GM12875 (cell line): ENCODE measurements at regions not wholly inside any gene's neighbourhood (a gene's known extent, or its start where the extent isn't known, plus 50 kb on each side); places are given as distances from the start of the nearest gene placed in this dataset.

ENCODE experiments used
- H3K4me3 ChIP-seq: one replicate; pipeline ENCODE4 v1.5.1; 2011; ENCODE audit warnings: low read depth, low read length, control low read depth
- TF ChIP-seq, protein P1 (sequence below): IDR thresholded peaks from 2 replicates; pipeline ENCODE4 v1.5.1; 2011; ENCODE audit warnings: low read depth, mild to moderate bottlenecking, control low read depth, inconsistent platforms, low read length, moderate library complexity, borderline replicate concordance; ENCODE audit not compliant: insufficient read depth

DNA sequence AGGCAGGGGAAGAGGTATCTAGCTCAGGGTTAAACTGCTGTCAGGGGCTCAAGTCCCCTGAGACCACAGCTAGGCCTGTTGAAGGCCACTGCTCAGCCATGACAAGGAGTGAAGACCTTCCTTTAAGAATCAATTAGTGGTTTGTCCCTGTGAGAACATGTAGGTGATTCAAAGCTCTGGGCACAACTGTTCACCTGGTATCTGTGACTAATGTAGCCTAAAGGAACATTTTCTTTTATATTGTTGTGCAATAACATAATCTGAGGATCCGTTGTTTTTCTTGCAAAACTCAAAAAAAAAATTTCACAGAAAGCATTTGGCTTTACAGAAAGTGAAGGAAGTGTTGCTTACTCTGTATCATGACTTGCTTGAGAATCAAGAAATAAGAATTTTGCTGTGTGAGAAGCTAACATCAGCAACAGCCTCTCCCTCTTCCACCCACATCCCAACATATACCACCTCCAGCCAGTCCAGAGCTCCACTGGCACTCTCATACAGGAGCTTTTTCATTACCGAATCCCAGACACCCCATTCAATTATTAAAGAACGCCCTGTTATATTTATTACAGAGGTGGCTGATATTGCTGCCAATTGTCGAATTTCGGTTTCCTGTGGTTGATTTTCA lies 807.0 kb downstream of the TLE4 start:
- no peak overlapping the region for H3K4me3 ChIP-seq
- TF ChIP-seq, protein P1, sequence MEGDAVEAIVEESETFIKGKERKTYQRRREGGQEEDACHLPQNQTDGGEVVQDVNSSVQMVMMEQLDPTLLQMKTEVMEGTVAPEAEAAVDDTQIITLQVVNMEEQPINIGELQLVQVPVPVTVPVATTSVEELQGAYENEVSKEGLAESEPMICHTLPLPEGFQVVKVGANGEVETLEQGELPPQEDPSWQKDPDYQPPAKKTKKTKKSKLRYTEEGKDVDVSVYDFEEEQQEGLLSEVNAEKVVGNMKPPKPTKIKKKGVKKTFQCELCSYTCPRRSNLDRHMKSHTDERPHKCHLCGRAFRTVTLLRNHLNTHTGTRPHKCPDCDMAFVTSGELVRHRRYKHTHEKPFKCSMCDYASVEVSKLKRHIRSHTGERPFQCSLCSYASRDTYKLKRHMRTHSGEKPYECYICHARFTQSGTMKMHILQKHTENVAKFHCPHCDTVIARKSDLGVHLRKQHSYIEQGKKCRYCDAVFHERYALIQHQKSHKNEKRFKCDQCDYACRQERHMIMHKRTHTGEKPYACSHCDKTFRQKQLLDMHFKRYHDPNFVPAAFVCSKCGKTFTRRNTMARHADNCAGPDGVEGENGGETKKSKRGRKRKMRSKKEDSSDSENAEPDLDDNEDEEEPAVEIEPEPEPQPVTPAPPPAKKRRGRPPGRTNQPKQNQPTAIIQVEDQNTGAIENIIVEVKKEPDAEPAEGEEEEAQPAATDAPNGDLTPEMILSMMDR: no peak

DNA sequence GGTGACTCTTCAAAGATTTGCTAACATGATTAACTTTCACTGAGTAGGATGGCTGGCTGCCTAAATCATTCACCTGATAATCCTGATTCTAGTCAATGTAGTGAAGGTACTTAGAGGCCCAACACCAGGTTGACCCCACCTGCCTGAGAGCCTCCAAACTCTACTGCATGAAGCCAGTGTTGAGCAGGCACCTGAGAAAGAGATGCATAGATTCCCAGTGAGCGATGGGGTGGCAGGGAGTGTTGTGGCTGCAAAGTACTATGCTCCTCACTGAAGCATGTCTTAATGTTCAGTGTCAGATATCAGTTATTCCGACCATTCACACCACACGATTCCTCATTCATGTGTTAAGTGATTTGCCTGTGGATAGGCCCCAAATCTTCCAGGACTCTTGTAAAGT lies 804.4 kb downstream of the TLE4 start:
- TF ChIP-seq, protein P1: no peak
- no peak overlapping the region for H3K4me3 ChIP-seq

DNA sequence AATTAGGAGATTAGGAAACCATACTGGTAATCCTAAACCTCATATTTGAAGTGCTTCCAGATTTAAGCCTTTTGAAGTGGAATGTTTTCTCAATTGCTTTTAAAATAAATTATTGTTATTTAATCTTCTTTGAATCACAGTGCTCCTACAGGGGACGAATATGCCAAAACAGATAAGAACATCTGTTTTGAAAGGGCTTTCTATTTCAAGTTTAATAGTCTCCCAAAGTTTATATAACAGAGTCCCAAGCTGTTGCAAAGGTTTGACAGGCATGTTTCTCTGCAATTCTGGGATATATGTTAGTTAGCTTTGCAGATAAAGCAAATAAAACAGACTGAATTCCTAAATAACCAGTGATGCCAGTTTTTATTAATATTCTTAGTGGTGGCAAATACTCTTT lies 803.7 kb downstream of the TLE4 start:
- no peak overlapping the region for H3K4me3 ChIP-seq
- TF ChIP-seq, protein P1: no peak

DNA sequence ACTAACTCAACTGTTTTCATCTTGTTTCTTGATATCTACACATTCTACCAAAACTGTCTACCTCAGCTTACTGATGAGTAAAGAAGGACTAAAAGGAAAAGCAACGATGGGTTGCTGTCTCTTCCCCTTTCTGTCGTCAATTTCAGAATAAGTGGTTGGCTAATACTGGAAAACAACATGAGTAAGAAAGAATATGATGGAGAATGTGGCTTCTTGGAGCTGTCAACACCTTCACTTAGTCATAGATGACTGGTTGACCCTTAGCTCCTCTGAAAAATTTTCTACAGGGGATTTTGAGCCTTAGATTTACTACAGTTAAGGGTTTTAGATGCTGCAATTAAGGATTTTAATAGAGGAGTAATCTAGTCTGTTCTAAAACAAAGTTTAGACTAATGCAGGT lies 797.9 kb downstream of the TLE4 start:
- TF ChIP-seq, protein P1: no peak
- no peak overlapping the region for H3K4me3 ChIP-seq

DNA sequence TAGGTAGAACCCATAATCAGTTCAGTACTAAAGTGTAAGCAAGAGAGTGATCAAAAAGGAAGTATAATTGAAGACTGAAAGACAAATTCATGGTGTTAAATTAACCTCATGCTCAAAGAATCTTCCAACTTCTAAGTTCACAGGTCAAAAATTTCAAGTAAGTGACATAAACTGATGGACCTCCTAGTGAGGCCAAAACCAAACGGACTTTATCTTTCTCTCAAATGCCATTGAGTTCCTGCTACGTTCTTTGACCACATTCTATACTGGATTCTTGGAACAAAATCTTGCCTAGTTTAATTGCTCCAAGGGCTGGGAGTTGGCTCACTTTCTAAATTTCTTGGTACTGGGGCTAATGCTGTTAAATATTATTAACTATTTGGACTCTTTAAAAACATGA lies 794.9 kb downstream of the TLE4 start:
- no peak overlapping the region for H3K4me3 ChIP-seq
- TF ChIP-seq, protein P1: no peak

DNA sequence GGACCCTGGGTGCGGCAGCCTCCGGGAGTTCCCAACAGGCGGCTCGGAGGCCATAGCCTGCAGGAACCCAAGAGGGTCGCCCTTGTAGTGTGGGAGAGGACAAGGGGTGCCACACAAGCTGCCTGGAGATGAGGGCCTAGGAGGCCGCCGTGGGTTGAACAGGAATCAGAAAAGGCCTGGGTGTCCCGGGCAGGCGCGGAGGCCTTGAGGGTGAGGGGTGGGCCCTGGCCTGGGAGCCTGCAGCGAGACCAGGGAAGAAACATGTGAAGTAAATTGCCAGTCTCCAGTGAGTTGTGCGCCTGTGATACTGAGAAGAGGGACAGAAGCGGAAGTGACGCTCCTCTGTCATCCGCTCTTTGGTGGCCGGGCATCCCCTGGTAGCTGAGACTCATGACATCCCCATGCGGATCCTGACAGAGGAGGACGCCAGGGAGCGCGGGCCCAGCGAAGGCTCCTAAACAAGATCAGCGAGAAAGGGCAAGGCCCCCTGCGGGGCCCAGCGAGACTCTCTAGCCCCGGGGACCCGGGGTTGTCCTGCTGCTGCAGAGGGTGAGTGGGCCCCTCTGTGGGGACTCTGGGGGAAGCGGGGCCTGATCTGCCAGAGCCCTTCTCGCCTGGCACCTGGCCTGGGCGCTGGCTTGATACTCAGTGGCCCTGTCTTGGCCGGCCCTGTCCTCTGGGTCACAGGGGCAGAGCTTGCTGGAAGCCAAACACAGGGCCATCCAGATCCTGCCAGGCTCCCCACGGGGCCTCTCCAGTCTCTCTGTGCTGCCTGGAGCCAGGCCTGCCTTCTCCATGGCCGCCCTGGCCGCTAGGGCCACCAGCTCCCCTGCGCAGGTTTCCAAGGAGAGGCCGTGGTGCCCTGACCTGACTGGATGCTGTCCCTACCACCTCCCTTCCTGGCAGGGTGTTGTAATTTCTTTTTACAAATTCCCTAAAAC lies 788.4 kb downstream of the TLE4 start:
- TF ChIP-seq, protein P1: no peak
- H3K4me3 ChIP-seq: no peak overlapping the region
